Inflammatory macrophage treated with lipopolysaccharide for 1 hour (primary cell): ENCODE measurements at regions not wholly inside any gene's neighbourhood (a gene's known extent, or its start where the extent isn't known, plus 50 kb on each side); places are given as distances from the start of the nearest gene placed in this dataset.

Experiments
- DNase-seq, 2 donors: peaks; one replicate each; pipeline ENCODE4 v3.0.0-alpha.2; 2020 to 2022

GRCh38 chr12:65517656-65518210 lies 239.2 kb downstream of the MSRB3 start:
- DNase-seq: no peak

GRCh38 chr12:65518771-65519170 lies 240.3 kb downstream of the MSRB3 start:
- no peak for DNase-seq

- no peak for DNase-seq
Observed at GRCh38 chr12:65520658-65521057, 242.2 kb downstream of the MSRB3 start.

GRCh38 chr12:65522956-65523860 lies 244.7 kb downstream of the MSRB3 start:
- DNase-seq: no peak

- no peak for DNase-seq
Observed at GRCh38 chr12:65524666-65525065, 246.2 kb downstream of the MSRB3 start.

GRCh38 chr12:65525491-65526141 lies 247.1 kb downstream of the MSRB3 start:
- no peak for DNase-seq

GRCh38 chr12:65526311-65526710 lies 247.8 kb downstream of the MSRB3 start:
- DNase-seq: no peak

- no peak for DNase-seq
Observed at GRCh38 chr12:65528127-65528526, 249.6 kb downstream of the MSRB3 start.

- DNase-seq: no peak
Observed at GRCh38 chr12:65529106-65529505, 250.6 kb downstream of the MSRB3 start.

- DNase-seq: no peak
Observed at GRCh38 chr12:65529771-65530435, 251.4 kb downstream of the MSRB3 start.

GRCh38 chr12:65532162-65532561 lies 253.7 kb downstream of the MSRB3 start:
- DNase-seq: no peak

- no peak for DNase-seq
Observed at GRCh38 chr12:65532764-65533163, 254.3 kb downstream of the MSRB3 start.

GRCh38 chr12:65533177-65533883 lies 254.8 kb downstream of the MSRB3 start:
- no peak for DNase-seq

- no peak for DNase-seq
Observed at GRCh38 chr12:65534238-65534841, 255.9 kb downstream of the MSRB3 start.

- DNase-seq: no peak
Observed at GRCh38 chr12:65535946-65536345, 257.5 kb downstream of the MSRB3 start.

- DNase-seq: no peak
Observed at GRCh38 chr12:65536351-65536750, 257.9 kb downstream of the MSRB3 start.

GRCh38 chr12:65536876-65537681 lies 258.6 kb downstream of the MSRB3 start:
- DNase-seq: no peak

- DNase-seq: no peak
Observed at GRCh38 chr12:65537978-65538377, 259.5 kb downstream of the MSRB3 start.

- no peak for DNase-seq
Observed at GRCh38 chr12:65539023-65539422, 260.5 kb downstream of the MSRB3 start.

GRCh38 chr12:65540140-65540539 lies 261.7 kb downstream of the MSRB3 start:
- DNase-seq: no peak

GRCh38 chr12:65546528-65546927 lies 268.0 kb downstream of the MSRB3 start:
- no peak for DNase-seq
